Upper lobe of left lung (tissue), 4 donors: ENCODE measurements at regions not wholly inside any gene's neighbourhood (a gene's known extent, or its start where the extent isn't known, plus 50 kb on each side); places are given as distances from the start of the nearest gene placed in this dataset.

ENCODE experiments used
- EP300 ChIP-seq, 4 donors: sonication (generic); formaldehyde crosslinking; IDR thresholded peaks; one replicate each; pipeline ENCODE4 v1.5.1; 2017; ENCODE audit warnings: antibody characterized with exemption in 4 of 4, control low read depth in 2 of 4
- TF ChIP-seq, protein P1 (sequence below), 6 experiments: fragments of 450-650 bp in 4 of 6; fragments of 200-600 bp in 2 of 6; sonication (generic) in 2 of 6; IDR thresholded peaks; one replicate each; pipeline ENCODE4 v1.5.1; 2016 to 2019; ENCODE audit warnings: antibody characterized with exemption in 6 of 6

DNA sequence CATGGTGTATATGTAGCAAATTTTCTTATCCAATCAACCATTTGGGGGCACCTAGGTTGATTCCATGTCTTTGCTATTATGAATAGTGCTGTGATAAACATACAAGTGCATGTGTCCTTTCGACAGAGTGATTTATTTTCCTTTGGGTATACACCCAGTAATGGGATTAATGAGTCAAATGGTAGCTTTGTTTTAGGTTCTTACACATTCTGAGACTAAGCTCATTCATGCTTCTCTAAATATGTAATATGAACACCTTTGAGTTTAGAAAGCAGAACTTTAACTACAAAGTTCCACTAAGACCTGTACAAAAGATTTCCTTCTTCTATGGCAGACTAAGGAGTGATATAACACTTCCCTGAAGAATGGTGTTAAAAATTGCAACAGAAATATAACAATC is 627.0 kb downstream of the KCNA4 start:
- TF ChIP-seq, protein P1, sequence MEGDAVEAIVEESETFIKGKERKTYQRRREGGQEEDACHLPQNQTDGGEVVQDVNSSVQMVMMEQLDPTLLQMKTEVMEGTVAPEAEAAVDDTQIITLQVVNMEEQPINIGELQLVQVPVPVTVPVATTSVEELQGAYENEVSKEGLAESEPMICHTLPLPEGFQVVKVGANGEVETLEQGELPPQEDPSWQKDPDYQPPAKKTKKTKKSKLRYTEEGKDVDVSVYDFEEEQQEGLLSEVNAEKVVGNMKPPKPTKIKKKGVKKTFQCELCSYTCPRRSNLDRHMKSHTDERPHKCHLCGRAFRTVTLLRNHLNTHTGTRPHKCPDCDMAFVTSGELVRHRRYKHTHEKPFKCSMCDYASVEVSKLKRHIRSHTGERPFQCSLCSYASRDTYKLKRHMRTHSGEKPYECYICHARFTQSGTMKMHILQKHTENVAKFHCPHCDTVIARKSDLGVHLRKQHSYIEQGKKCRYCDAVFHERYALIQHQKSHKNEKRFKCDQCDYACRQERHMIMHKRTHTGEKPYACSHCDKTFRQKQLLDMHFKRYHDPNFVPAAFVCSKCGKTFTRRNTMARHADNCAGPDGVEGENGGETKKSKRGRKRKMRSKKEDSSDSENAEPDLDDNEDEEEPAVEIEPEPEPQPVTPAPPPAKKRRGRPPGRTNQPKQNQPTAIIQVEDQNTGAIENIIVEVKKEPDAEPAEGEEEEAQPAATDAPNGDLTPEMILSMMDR (IDR thresholded peaks at IDR 0.05), result no peak
- no peak for TF ChIP-seq EP300 (IDR thresholded peaks at IDR 0.05)
